Activated naive CD4-positive, alpha-beta T cell treated with anti-CD3 and anti-CD28 coated beads, Interleukin-2, amount 50 U/mL, for 24 hours (primary cell): ENCODE measurements at regions not wholly inside any gene's neighbourhood (a gene's known extent, or its start where the extent isn't known, plus 50 kb on each side); places are given as distances from the start of the nearest gene placed in this dataset.

Source experiments
- H3K27ac Mint-ChIP-seq: one replicate; pipeline ENCODE4 v1.8.0; 2021; ENCODE audit warnings: mild to moderate bottlenecking, mixed read lengths
- H3K27me3 Mint-ChIP-seq: one replicate; pipeline ENCODE4 v1.8.0; 2021; ENCODE audit warnings: mixed read lengths
- H3K36me3 Mint-ChIP-seq: one replicate; pipeline ENCODE4 v1.8.0; 2021; ENCODE audit warnings: mixed read lengths
- H3K4me1 Mint-ChIP-seq: one replicate; pipeline ENCODE4 v1.8.0; 2021; ENCODE audit warnings: mixed read lengths
- H3K4me3 Mint-ChIP-seq: one replicate; pipeline ENCODE4 v1.8.0; 2021; ENCODE audit warnings: mild to moderate bottlenecking, mixed read lengths
- H3K9me3 Mint-ChIP-seq: one replicate; pipeline ENCODE4 v1.8.0; 2021; ENCODE audit warnings: mixed read lengths

DNA sequence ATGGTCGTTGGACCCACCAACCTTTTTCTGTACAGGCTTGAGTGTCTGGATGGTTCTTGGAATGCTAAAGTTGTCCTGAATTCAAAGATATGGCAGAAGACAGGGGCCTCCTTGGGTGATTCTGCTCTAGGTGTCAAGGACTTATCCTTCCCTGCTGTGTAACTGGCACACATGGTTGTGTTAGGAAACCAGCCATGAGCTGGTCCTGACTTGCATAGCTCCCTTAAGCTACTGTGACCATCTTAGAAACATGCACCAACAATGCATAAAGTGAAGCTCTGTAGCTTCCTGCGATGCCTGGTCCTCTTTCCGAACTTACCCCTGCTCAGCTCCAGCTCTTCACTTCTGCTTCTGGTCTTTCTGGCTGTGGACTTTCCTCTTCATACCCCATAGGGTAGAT, 224.6 kb downstream of the TLE4 start:
- H3K27ac Mint-ChIP-seq: no peak overlapping the region
- no peaks in the 10 kb centered on the region for H3K27me3 Mint-ChIP-seq
- no peaks in the 10 kb centered on the region for H3K4me1 Mint-ChIP-seq
- H3K4me3 Mint-ChIP-seq: no peak overlapping the region
- no peaks in the 10 kb centered on the region for H3K36me3 Mint-ChIP-seq
- H3K9me3 Mint-ChIP-seq: no peaks in the 10 kb centered on the region

DNA sequence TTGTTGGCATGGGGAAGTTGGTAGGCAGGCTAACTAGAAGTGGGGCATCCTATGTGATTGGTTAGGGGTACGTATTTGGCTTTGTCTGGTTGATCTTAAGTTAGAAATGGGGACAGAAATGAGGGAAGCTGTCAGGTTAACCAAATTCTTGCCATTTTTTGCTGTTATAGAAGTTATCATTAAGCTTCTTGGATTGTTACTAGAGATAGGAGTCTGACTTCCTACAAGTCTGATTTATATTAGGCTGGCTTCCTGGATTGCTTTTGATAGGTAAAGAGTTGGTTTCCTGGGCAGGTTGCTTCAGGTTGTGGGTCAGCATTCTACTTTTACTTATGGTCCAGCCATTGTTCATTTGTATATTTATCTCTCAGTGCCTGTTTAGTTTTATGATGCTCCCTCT, 216.9 kb downstream of the TLE4 start:
- Mint-ChIP-seq H3K36me3 (no peaks in the 10 kb centered on the region), H3K27me3 (no peaks in the 10 kb centered on the region), H3K9me3 (peaks cover 6% of the 10 kb centered on the region), H3K27ac (no peak overlapping the region), H3K4me1 (no peaks in the 10 kb centered on the region), H3K4me3 (no peak overlapping the region)

- H3K4me1 Mint-ChIP-seq: no peaks in the 10 kb centered on the region
- no peak overlapping the region for H3K4me3 Mint-ChIP-seq
- H3K27me3 Mint-ChIP-seq: no peaks in the 10 kb centered on the region
- H3K36me3 Mint-ChIP-seq: no peaks in the 10 kb centered on the region
- no peaks in the 10 kb centered on the region for H3K9me3 Mint-ChIP-seq
- no peak overlapping the region for H3K27ac Mint-ChIP-seq
Measured at GRCh38 chr9:79781263-79781662, 209.5 kb downstream of the TLE4 start.

- Mint-ChIP-seq H3K36me3 (no peaks in the 10 kb centered on the region), H3K4me1 (no peaks in the 10 kb centered on the region), H3K27me3 (peaks cover 1% of the 10 kb centered on the region), H3K27ac (no peak overlapping the region), H3K9me3 (no peaks in the 10 kb centered on the region), H3K4me3 (no peak overlapping the region)
Measured at GRCh38 chr9:79780559-79780958, 208.8 kb downstream of the TLE4 start.

DNA sequence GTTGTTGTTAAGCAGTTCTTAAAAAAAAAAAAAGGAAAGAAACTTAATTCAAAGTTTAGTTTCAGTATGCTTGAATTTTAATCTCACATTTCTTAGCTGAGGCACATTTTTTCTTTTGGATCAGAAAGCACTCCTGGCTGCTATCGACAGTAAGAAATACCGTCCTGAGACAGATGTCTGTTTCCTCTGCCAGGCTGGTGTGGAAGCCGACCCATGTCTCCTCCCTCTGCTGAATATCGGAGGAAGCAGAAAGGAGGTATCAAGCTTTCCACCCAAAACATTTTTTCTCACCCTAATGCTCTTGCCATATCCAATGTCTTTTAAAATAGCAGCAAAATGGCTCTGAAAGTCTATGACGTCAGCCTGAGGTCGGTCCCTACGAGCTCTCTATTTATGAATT, 208.1 kb downstream of the TLE4 start:
- no peaks in the 10 kb centered on the region for H3K9me3 Mint-ChIP-seq
- no peak overlapping the region for H3K4me3 Mint-ChIP-seq

DNA sequence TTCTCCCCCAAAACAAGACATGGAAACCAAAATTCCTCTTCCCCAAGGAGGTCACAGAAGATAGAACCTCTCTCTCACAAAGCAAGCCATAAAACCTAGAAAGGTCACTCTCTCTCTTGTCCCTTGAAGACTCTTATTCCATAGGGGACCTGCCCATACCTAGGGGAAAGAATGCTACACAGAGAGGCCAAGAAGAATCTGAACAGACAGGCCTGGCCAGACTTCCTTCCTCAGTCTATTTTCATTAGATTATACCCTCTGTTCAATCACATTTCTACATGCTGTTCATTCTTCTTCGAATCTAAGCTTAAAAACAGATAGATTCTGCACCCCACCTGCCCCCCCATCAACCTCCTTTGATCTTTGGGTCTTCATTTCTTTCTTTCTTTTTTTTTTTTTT, 206.8 kb downstream of the TLE4 start:
- H3K27me3 Mint-ChIP-seq: peaks cover 2% of the 10 kb centered on the region
- no peaks in the 10 kb centered on the region for H3K36me3 Mint-ChIP-seq
- H3K4me1 Mint-ChIP-seq: no peaks in the 10 kb centered on the region
- H3K4me3 Mint-ChIP-seq: no peak overlapping the region
- no peaks in the 10 kb centered on the region for H3K9me3 Mint-ChIP-seq
- H3K27ac Mint-ChIP-seq: no peak overlapping the region

More for the DNA sequence above, 208.1 kb downstream of the TLE4 start:
- H3K27ac Mint-ChIP-seq: no peak overlapping the region
- H3K4me1 Mint-ChIP-seq: no peaks in the 10 kb centered on the region
- H3K27me3 Mint-ChIP-seq: peaks cover 2% of the 10 kb centered on the region
- no peaks in the 10 kb centered on the region for H3K36me3 Mint-ChIP-seq

- Mint-ChIP-seq H3K27ac (no peak overlapping the region), H3K4me3 (no peak overlapping the region), H3K9me3 (no peaks in the 10 kb centered on the region), H3K4me1 (no peaks in the 10 kb centered on the region), H3K27me3 (peaks cover 2% of the 10 kb centered on the region), H3K36me3 (no peaks in the 10 kb centered on the region)
Measured at GRCh38 chr9:79776581-79776980, 204.8 kb downstream of the TLE4 start.
